HG03103 (cell line): ENCODE measurements at regions not wholly inside any gene's neighbourhood (a gene's known extent, or its start where the extent isn't known, plus 50 kb on each side); places are given as distances from the start of the nearest gene placed in this dataset.
"Not testable (repeated sequence)": the region's sequence is repeated elsewhere in the genome, so short reads cannot be mapped to it uniquely, and the experiment has no call there.

Experiments used
- ATAC-seq: cut with Tn5 transposase; IDR thresholded peaks from one replicate; pipeline ENCODE4 v1.9.1; 2021; ENCODE audit warnings: low read depth; ENCODE audit not compliant: unreplicated experiment

GRCh38 chrX:128992107-128992971, 531.0 kb downstream of the SMARCA1 start:
- ATAC-seq = no peak

- peak; percentile 51 for ATAC-seq
Observed at GRCh38 chrX:128975745-128976144, 547.5 kb downstream of the SMARCA1 start.

DNA sequence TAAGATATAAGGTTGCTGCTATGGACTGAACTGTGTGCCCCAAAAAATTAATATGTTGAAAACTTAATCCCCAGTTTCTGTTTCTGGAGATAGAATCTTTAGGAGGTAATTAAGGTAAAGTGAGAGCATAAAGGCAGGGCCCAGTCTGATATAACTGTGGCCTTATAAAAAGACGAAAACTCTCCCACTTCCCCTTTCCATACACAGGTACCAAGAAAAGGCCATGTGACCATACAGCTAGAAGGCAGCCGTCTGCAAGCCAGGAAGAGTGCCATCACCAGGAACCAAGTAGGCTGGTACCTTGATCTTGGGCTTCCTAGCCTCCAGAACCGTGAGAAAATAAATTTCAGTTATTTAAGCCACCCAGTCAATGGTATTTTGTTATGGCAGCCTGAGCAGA, 550.3 kb downstream of the SMARCA1 start:
- ATAC-seq = no peak

- no peak for ATAC-seq
Observed at GRCh38 chrX:128961290-128961689, 562.0 kb downstream of the SMARCA1 start.

GRCh38 chrX:128954697-128955096, 568.6 kb downstream of the SMARCA1 start:
- not testable (repeated sequence) for ATAC-seq

DNA sequence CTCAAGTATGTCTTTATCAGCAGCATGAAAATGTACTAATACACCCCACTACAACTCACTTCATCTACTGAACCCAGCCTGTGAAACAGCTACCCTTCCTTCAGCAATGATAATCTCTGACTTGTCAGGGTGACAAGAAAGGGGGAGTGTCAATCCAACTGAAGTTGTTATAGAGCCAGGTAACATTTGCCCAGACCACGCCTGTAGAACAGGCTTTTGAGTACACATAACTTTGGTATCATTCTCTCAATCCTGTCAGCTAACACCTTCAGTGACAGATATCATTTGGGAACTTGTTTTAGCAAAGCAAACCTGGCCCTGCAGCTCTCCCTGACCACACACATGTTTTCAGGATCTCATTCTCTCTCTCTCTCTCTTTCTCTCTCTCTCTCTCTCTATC, 592.2 kb downstream of the SMARCA1 start:
- no peak for ATAC-seq

- ATAC-seq = no peak
Observed at GRCh38 chrX:128929271-128930057, 593.8 kb downstream of the SMARCA1 start.

GRCh38 chrX:128928636-128929035, 594.7 kb downstream of the SMARCA1 start:
- no peak for ATAC-seq

GRCh38 chrX:128927363-128927762, 595.9 kb downstream of the SMARCA1 start:
- ATAC-seq = no peak

DNA sequence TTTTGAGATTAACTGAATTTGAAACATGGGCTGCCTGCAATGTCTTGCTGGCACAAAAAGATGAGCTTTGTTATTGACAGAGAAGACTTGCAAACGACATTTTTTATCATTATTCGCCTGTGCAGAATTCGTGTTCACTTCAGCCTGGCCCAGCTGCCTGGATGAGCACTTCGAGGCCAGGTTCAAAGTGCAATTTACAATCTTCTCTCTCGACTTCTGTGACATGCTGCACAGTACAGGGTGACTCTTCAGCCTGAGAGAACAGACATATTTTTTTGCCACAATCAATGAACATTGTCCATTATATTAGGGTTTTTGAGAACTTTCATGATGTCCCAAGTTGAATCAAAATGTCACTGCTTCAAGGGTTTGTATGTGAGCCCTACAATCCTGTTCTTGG, 616.5 kb downstream of the SMARCA1 start:
- no peak for ATAC-seq

DNA sequence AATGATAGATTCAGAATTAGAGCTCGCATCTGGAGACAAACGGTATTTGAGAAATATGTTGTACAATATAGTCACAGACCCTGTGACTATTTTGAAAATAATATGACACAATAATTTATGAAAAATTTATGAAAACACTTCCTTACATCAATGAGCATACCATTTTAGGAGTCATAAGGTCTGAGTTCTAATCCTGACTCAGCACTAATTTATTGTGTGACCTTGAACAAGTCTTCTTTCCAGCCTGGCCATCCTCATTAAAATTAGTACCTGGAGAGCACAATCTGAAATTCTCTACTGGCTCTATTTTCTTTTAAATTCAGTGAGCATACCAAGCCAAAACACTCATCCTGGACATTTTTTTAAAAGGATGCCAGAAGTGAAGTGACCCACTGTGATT, 622.3 kb downstream of the SMARCA1 start:
- no peak for ATAC-seq

DNA sequence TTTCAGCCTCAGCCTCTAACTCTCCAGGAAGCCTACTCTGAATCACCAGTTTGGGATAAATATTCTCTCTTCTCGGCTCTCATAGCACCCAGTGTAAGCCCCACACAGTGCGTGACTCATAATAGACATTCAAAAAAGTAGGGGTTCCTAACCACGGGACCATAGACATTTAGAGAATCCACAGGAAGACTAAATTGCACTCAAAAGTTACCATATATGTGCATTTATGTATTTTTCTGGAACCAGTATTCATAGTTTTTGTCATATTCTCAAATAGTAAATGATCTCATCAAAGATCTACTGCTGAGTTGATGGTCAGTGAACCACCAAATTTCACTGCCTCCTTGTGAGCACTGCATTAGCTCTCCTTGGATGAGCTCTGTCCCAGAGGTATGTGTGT, 625.7 kb downstream of the SMARCA1 start:
- ATAC-seq = no peak

DNA sequence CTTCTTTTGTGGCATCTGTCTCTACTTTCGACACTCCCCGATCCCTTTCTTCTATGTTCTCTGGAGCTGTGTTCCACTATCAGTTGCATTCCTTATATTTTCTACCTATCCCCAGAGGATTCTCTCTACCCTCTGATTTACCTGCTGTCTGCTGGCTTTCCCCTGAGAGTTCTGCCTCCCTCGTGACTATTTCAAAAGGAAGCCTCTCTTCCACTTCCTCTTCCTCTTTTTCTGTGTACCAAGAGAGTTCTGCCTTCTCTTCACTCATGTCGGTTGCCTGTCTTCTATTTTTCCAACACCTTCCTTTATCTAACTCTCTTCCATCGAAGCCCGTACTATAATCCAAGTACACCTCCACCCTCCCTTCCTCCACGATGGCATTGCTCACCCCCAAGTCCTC, 631.7 kb downstream of the SMARCA1 start:
- ATAC-seq = no peak

DNA sequence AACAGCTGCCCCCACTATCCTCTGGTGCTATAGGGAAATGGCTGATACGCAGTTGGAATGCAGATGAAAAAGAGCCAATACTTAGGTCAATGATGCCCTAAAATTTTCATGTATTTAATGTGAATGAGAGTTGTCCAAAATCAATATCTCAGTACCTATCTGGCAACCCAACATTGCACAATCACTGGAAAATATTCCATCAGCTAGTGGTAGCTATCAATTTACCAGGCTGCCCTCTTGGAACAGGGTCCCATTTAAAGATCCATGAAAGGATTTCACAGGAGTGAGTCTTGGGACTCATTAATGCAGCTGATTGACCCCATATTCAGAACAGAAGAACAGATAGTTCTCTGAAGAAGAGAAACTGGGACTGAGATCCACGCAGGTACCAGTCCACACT, 638.9 kb downstream of the SMARCA1 start:
- no peak for ATAC-seq

- no peak for ATAC-seq
Observed at GRCh38 chrX:128883650-128884049, 639.6 kb downstream of the SMARCA1 start.

- no peak for ATAC-seq
Observed at GRCh38 chrX:128870361-128870760, 652.9 kb downstream of the SMARCA1 start.

GRCh38 chrX:128862557-128862956, 660.7 kb downstream of the SMARCA1 start:
- ATAC-seq = no peak

DNA sequence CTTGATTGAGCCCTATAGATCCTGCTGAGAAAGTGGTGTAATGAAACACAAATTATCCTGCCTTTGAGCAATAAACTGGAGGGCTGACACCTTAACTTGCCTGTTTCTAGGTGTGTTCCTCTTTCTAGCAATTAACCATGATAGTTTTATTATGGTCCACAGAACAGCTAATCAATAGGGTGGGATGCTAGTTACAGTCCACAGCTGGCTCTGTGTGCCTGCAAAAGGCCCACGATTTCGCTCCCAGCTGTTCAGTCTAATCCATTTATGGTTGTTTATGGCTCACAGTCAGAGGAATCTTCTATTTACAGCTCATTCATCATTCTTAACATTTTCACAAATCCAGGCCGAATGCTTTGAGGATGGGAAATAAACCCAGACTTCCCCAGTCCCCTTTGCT, 674.9 kb downstream of the SMARCA1 start:
- ATAC-seq = no peak

GRCh38 chrX:128846385-128846784, 676.9 kb downstream of the SMARCA1 start:
- no peak for ATAC-seq

DNA sequence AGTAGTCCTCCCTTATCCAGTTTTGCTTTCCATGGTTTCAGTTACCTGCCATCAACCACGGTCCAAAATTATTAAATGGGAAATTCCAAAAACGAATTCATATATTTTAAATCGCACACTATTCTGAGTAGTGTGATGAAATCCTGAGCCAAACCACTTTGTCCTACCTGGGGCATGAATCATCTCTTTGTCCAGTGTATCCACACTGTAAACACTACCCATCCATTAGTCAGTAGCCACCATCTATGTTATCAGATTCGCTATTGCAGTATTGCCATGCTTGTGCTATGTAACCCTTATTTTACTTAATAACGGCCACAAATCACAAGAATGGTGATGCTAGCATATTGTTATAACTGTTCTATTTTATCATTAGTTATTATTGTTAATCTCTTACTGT, 704.6 kb downstream of the SMARCA1 start:
- no peak for ATAC-seq

DNA sequence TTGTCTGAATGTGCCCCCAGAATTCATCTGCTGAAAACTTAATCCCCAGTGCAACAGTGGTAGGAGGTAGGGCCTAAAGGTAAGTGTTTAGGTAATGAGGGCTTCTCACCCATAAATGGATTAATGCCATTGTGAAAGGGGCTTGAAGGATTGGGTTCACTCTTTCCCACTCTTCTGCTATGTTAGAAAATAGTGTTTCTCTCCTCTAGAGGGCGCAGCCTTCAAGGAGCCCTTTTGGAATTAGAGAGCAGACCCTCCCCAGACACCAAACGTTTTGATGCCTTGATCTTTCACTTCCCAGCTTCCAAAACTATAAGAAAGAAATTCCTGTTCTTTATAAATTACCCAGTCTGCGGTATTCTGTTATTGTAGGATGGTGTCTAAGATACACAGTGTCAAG, 706.4 kb downstream of the SMARCA1 start:
- ATAC-seq = no peak

DNA sequence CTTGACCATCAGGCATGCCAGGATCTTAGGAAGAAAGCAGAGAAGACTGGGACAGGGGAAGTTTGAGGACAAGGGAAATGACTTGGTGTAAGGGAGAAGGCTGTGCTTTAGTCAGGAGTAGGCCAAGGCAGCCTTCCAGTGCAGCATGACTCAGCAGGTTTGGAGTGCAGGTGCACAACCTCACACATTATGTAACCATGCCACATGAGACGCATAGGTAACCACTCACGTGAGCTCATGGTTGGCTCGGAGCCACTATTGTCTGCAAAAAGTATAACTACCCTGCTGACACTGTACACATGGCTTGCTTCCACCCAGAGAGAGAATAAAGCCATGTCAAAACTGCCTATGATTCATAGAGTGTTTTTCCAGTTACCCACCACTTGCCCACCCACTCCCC, 715.9 kb downstream of the SMARCA1 start:
- no peak for ATAC-seq
